ENCODE measurements at regions not wholly inside any gene's neighbourhood (a gene's known extent, or its start where the extent isn't known, plus 50 kb on each side); places are given as distances from the start of the nearest gene placed in this dataset.

DNA sequence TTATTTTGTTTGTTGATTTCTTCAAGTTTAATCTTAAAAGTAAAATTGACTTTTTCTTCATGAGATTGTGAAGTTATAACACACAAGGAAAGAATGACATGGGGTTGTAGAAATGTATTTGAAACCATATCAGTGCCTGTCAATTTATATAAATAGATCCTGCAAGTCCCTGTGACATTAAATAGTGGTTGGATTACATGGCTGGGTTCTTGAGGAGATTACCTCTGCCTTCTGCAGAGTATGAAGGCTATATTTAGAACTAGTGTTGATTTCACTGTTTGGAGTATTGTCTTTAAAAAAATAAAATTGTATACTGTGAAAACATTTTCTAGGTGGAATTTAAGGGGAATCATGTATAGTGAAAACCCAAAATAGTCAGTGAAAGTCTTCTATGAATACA, 385.8 kb upstream of the SMIM30 start:
- TF ChIP-seq POLR2A (IDR thresholded peaks at IDR 0.05), result no peak
- TF ChIP-seq, protein P1, sequence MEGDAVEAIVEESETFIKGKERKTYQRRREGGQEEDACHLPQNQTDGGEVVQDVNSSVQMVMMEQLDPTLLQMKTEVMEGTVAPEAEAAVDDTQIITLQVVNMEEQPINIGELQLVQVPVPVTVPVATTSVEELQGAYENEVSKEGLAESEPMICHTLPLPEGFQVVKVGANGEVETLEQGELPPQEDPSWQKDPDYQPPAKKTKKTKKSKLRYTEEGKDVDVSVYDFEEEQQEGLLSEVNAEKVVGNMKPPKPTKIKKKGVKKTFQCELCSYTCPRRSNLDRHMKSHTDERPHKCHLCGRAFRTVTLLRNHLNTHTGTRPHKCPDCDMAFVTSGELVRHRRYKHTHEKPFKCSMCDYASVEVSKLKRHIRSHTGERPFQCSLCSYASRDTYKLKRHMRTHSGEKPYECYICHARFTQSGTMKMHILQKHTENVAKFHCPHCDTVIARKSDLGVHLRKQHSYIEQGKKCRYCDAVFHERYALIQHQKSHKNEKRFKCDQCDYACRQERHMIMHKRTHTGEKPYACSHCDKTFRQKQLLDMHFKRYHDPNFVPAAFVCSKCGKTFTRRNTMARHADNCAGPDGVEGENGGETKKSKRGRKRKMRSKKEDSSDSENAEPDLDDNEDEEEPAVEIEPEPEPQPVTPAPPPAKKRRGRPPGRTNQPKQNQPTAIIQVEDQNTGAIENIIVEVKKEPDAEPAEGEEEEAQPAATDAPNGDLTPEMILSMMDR (IDR thresholded peaks at IDR 0.05), result no peak
